ENCODE measurements at regions not wholly inside any gene's neighbourhood (a gene's known extent, or its start where the extent isn't known, plus 50 kb on each side); places are given as distances from the start of the nearest gene placed in this dataset.

DNA sequence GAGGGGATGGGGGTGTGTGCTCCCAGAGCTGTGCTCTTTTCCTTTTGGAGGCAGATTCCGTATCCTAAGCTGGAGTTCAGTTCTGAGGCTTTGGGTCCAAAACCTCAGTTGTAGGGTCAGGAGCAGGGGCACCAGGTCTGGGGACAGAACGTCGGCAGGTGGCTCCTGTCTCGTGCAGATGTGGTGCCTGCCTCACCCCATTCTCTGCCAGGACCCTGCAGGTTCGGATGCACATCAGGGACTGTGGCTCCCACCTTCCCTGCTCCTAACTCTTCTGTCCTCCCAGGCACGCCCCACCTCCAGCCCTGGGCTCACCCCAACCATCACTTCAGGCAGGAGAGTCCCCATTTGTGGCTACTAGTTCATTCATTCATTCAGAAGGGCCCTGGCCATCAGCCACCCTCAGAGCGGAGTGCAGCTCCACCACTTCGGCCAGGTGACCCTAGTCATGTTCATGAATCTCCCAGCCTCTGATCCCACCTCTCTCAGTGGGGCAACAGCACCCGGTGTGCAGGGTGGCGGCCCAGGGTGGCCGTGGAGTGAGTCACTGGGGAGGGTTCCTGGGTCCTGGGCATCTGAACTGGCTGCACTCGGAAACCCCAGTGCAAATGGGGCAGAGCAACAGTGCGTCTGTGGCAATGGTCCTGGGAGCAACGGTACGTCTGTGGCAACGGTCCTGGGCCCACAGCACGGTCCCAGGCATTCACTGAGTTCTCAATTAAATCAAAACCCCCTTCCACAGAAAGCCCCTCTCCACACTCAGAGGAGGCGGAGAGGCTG is 100.8 kb upstream of the FAM20C start:
- TF ChIP-seq EZH2 (IDR thresholded peaks at IDR 0.05; ENCODE audit: borderline replicate concordance, low read depth, low read length, severe bottlenecking) (no peak), CTCF (IDR thresholded peaks at IDR 0.05; ENCODE audit: borderline replicate concordance, extremely low read depth, low read length, poor library complexity, severe bottlenecking) (no peak)
